Activated naive CD8-positive, alpha-beta T cell treated with anti-CD3 and anti-CD28 coated beads for 36 hours (primary cell): ENCODE measurements at regions not wholly inside any gene's neighbourhood (a gene's known extent, or its start where the extent isn't known, plus 50 kb on each side); places are given as distances from the start of the nearest gene placed in this dataset.

Source experiments
- DNase-seq: peaks from one replicate; pipeline ENCODE4 v3.0.0; 2021
- H3K27ac Mint-ChIP-seq: one replicate; pipeline ENCODE4 v1.8.0; 2022; ENCODE audit warnings: mild to moderate bottlenecking, moderate library complexity, mixed read lengths
- H3K27me3 Mint-ChIP-seq: one replicate; pipeline ENCODE4 v1.8.0; 2022; ENCODE audit warnings: mild to moderate bottlenecking, mixed read lengths
- H3K36me3 Mint-ChIP-seq: one replicate; pipeline ENCODE4 v1.8.0; 2021; ENCODE audit warnings: mild to moderate bottlenecking, mixed read lengths
- H3K4me1 Mint-ChIP-seq: one replicate; pipeline ENCODE4 v1.8.0; 2021; ENCODE audit warnings: mixed read lengths
- H3K4me3 Mint-ChIP-seq: one replicate; pipeline ENCODE4 v1.8.0; 2022; ENCODE audit warnings: mild to moderate bottlenecking, moderate library complexity, mixed read lengths
- H3K9me3 Mint-ChIP-seq: one replicate; pipeline ENCODE4 v1.8.0; 2022; ENCODE audit warnings: mixed read lengths

DNA sequence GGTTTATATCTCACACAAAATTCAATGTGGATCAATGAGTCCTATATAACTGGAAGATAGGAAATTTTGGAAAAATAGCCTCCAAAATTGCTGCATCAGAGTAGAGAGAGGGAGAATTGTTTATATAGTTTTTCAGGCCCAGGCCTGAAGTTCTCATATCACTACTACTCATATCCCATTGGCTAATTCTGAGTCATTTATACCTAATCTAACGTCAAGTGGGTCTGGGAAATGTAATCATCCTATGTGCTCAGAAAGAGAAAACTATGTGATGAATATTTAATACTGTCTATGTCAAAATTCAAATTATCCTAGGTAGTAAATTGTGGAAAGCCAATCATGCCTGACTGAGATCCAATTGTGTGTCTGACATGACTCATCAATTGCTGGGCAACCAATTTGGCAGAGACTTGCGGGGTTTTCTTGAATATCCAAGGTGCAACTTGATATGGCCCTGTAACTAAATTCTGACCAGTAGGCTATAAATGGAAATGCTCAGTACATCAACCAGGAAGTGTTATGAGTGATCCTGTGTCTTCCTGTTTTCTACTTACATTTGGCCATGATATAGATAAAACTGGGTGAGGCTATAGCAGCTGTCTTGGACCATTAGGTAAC, 744.4 kb downstream of the KCNJ3 start:
- Mint-ChIP-seq H3K36me3 (no peaks in the 10 kb centered on the region), H3K4me3 (no peak overlapping the region), H3K4me1 (no peaks in the 10 kb centered on the region), H3K9me3 (peaks cover 3% of the 10 kb centered on the region), H3K27ac (no peak overlapping the region), H3K27me3 (no peaks in the 10 kb centered on the region)
- no peak for DNase-seq

- Mint-ChIP-seq H3K9me3 (peaks cover 4% of the 10 kb centered on the region), H3K27ac (no peak overlapping the region), H3K4me3 (no peak overlapping the region), H3K27me3 (no peaks in the 10 kb centered on the region), H3K36me3 (no peaks in the 10 kb centered on the region), H3K4me1 (no peaks in the 10 kb centered on the region)
- DNase-seq, result no peak
Measured at GRCh38 chr2:155442088-155442487, 743.6 kb downstream of the KCNJ3 start.

- Mint-ChIP-seq H3K36me3 (no peaks in the 10 kb centered on the region), H3K9me3 (peaks cover 2% of the 10 kb centered on the region), H3K4me3 (no peak overlapping the region), H3K27ac (no peak overlapping the region), H3K4me1 (no peaks in the 10 kb centered on the region), H3K27me3 (no peaks in the 10 kb centered on the region)
- DNase-seq, result no peak
Measured at GRCh38 chr2:155431004-155431507, 732.6 kb downstream of the KCNJ3 start.

GRCh38 chr2:155427470-155427869, 729.0 kb downstream of the KCNJ3 start:
- Mint-ChIP-seq H3K27me3 (no peaks in the 10 kb centered on the region), H3K36me3 (no peaks in the 10 kb centered on the region), H3K4me1 (no peaks in the 10 kb centered on the region), H3K9me3 (no peaks in the 10 kb centered on the region), H3K27ac (no peak overlapping the region), H3K4me3 (no peak overlapping the region)
- DNase-seq, result no peak

- no peaks in the 10 kb centered on the region for H3K9me3 Mint-ChIP-seq
- H3K4me1 Mint-ChIP-seq, result no peaks in the 10 kb centered on the region
- H3K4me3 Mint-ChIP-seq, result no peak overlapping the region
- H3K27ac Mint-ChIP-seq, result no peak overlapping the region
- no peak for DNase-seq
- no peaks in the 10 kb centered on the region for H3K27me3 Mint-ChIP-seq
- no peaks in the 10 kb centered on the region for H3K36me3 Mint-ChIP-seq
Measured at GRCh38 chr2:155424518-155424917, 726.0 kb downstream of the KCNJ3 start.

DNA sequence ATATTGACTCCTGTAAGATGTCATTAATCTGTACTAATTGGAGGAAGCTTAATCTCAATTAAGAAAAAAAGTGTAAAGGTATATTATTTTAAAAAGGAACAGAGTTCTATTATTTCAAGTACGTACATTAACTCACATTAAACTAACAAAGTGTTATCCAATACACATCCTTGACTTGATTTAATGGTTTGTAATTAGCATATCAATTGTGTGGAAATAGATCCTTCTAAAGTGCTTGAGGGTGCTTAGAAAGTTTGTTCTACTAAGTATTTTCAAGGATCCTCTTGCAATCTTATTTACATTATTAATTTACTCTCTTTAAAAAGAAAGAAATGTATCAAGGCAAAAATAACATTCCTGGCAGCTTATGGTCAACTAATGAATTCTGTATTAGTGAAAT, 720.3 kb downstream of the KCNJ3 start:
- Mint-ChIP-seq H3K27ac (no peak overlapping the region), H3K4me1 (no peaks in the 10 kb centered on the region), H3K4me3 (no peak overlapping the region), H3K9me3 (no peaks in the 10 kb centered on the region), H3K36me3 (no peaks in the 10 kb centered on the region), H3K27me3 (no peaks in the 10 kb centered on the region)
- DNase-seq, result no peak

GRCh38 chr2:155412598-155412997, 714.1 kb downstream of the KCNJ3 start:
- no peaks in the 10 kb centered on the region for H3K36me3 Mint-ChIP-seq
- no peaks in the 10 kb centered on the region for H3K27me3 Mint-ChIP-seq
- no peak overlapping the region for H3K4me3 Mint-ChIP-seq
- no peak for DNase-seq
- H3K4me1 Mint-ChIP-seq, result no peaks in the 10 kb centered on the region
- no peaks in the 10 kb centered on the region for H3K9me3 Mint-ChIP-seq
- no peak overlapping the region for H3K27ac Mint-ChIP-seq

GRCh38 chr2:155404433-155405002, 706.0 kb downstream of the KCNJ3 start:
- H3K4me1 Mint-ChIP-seq, result no peaks in the 10 kb centered on the region
- H3K36me3 Mint-ChIP-seq, result no peaks in the 10 kb centered on the region
- no peaks in the 10 kb centered on the region for H3K27me3 Mint-ChIP-seq
- H3K4me3 Mint-ChIP-seq, result no peak overlapping the region
- no peak for DNase-seq
- H3K27ac Mint-ChIP-seq, result no peak overlapping the region
- peaks cover 15% of the 10 kb centered on the region for H3K9me3 Mint-ChIP-seq

DNA sequence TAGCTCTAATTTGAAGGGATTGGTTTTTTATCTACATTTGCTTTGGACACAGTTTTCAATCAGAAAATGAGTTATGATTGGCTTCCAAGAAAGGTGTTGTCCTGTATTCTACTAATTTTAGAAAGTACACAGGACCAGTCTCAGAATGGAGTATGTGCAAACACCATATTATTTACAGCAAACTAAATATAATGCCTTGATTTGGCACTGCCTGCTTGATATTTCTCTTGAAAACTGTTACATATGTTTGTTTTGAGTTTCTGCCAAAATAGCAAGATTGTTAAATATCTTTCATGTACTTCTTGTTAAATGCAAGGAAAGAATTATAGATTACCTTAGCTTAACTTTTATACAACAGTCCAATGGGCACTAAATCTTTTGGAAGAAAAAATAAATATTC, 694.9 kb downstream of the KCNJ3 start:
- Mint-ChIP-seq H3K27me3 (peaks cover 3% of the 10 kb centered on the region), H3K36me3 (no peaks in the 10 kb centered on the region), H3K4me3 (no peak overlapping the region), H3K4me1 (no peaks in the 10 kb centered on the region), H3K27ac (no peak overlapping the region), H3K9me3 (no peaks in the 10 kb centered on the region)
- DNase-seq, result no peak

DNA sequence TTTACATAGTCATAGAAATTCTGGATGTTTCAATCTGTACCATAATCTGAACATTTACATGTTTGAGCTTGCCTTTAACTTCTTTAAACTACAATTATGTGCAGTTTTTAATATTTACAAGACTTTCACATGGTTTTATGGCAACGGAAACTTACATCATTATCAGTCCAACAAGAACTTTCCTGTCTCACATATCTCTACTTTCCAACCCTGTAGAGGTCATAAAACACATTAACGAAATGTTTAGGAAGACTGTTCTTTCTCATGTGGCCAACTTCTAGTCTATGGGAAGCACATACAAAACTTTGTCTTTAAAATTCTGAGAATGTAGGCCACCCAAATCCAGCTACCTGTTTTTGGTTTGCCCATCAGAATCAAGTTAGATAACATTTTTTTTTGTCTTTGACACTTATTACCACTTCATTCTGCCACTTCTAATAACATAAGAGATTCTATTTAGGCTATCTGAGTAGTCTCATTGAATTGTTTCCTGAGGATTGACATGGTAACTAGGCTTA, 693.2 kb downstream of the KCNJ3 start:
- no peak for DNase-seq

DNA sequence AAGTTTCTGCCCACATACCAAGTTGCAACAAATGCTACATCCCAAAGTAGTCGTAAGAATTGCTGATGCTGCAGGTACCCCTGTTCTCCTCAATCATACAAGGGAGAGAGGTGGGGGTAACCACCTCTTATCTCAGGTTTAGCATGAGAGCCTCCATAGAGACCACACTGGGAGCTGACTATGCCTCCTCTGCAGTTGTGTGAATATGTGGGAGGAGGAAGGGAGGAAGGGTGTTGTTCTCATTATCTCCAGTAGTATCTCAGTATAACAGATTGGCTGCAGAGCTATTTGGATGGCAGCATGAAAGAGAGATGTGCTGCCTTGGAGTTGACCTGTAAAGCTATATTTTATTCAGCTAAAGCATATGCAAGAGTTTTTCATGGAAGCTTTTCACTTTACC, 690.7 kb downstream of the KCNJ3 start:
- Mint-ChIP-seq H3K9me3 (no peaks in the 10 kb centered on the region), H3K4me3 (no peak overlapping the region), H3K27ac (no peak overlapping the region), H3K36me3 (no peaks in the 10 kb centered on the region), H3K27me3 (peaks cover 3% of the 10 kb centered on the region), H3K4me1 (no peaks in the 10 kb centered on the region)
- DNase-seq, result no peak

More for the DNA sequence above, 693.2 kb downstream of the KCNJ3 start:
- Mint-ChIP-seq H3K4me1 (no peaks in the 10 kb centered on the region), H3K27ac (no peak overlapping the region), H3K27me3 (peaks cover 3% of the 10 kb centered on the region), H3K9me3 (no peaks in the 10 kb centered on the region), H3K36me3 (no peaks in the 10 kb centered on the region), H3K4me3 (no peak overlapping the region)

DNA sequence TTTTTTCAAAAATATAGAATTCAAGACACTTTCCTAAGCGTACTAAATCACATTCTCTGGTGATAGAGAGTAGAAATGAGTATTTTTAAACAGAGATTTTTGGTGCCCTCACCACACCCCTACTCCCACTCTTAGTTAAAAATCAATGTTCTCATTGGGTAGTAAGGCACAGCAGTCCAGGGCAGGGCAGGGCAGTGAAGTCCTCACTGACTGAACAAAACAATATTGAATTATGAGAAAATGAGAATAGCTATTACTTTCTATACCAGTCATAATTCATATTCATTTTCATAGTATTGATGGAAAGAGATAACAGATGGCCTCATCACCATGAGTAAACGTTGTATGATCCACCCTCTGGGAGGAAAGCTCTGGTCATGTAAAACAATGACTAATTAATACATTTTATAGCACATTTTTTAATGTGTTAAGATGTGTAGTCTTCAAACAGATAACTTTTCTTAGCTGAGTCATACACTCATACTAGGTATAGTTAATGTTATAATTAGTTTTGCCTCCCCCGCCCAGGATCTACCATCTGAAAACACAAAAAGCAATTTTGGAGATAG, 686.1 kb downstream of the KCNJ3 start:
- no peaks in the 10 kb centered on the region for H3K36me3 Mint-ChIP-seq
- peaks cover 3% of the 10 kb centered on the region for H3K27me3 Mint-ChIP-seq
- no peak overlapping the region for H3K27ac Mint-ChIP-seq
- H3K9me3 Mint-ChIP-seq, result no peaks in the 10 kb centered on the region
- H3K4me3 Mint-ChIP-seq, result no peak overlapping the region
- DNase-seq, result no peak
- no peaks in the 10 kb centered on the region for H3K4me1 Mint-ChIP-seq

GRCh38 chr2:155382776-155383175, 684.3 kb downstream of the KCNJ3 start:
- DNase-seq, result no peak
- Mint-ChIP-seq H3K4me1 (no peaks in the 10 kb centered on the region), H3K36me3 (no peaks in the 10 kb centered on the region), H3K9me3 (no peaks in the 10 kb centered on the region), H3K4me3 (no peak overlapping the region), H3K27ac (no peak overlapping the region), H3K27me3 (no peaks in the 10 kb centered on the region)

DNA sequence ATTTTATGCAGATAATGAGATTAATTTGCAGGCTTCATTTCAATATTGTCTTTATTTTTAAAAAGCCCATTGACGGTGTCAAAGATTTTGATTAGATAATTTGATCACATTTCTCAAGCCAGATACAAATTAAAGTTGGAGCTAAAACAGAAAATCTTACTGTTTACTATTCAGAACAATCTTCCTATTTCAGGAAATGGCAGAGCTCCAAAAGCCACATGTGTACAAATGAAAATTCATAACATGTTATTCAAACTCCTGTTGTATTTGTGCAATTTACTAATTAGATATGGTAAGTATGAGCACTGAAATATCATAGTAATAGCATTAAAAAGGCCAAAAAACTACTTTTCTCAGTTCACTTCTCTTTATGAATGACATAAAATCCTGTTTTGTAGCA, 682.9 kb downstream of the KCNJ3 start:
- no peaks in the 10 kb centered on the region for H3K4me1 Mint-ChIP-seq
- DNase-seq, result no peak

GRCh38 chr2:155379494-155379893, 681.0 kb downstream of the KCNJ3 start:
- Mint-ChIP-seq H3K36me3 (no peaks in the 10 kb centered on the region), H3K27me3 (no peaks in the 10 kb centered on the region), H3K9me3 (no peaks in the 10 kb centered on the region), H3K4me3 (no peak overlapping the region), H3K27ac (no peak overlapping the region), H3K4me1 (no peaks in the 10 kb centered on the region)
- no peak for DNase-seq

More for the DNA sequence above, 682.9 kb downstream of the KCNJ3 start:
- no peak overlapping the region for H3K4me3 Mint-ChIP-seq
- H3K9me3 Mint-ChIP-seq, result no peaks in the 10 kb centered on the region
- no peaks in the 10 kb centered on the region for H3K27me3 Mint-ChIP-seq
- no peaks in the 10 kb centered on the region for H3K36me3 Mint-ChIP-seq
- no peak overlapping the region for H3K27ac Mint-ChIP-seq
